ENCODE measurements at regions not wholly inside any gene's neighbourhood (a gene's known extent, or its start where the extent isn't known, plus 50 kb on each side); places are given as distances from the start of the nearest gene placed in this dataset.

DNA sequence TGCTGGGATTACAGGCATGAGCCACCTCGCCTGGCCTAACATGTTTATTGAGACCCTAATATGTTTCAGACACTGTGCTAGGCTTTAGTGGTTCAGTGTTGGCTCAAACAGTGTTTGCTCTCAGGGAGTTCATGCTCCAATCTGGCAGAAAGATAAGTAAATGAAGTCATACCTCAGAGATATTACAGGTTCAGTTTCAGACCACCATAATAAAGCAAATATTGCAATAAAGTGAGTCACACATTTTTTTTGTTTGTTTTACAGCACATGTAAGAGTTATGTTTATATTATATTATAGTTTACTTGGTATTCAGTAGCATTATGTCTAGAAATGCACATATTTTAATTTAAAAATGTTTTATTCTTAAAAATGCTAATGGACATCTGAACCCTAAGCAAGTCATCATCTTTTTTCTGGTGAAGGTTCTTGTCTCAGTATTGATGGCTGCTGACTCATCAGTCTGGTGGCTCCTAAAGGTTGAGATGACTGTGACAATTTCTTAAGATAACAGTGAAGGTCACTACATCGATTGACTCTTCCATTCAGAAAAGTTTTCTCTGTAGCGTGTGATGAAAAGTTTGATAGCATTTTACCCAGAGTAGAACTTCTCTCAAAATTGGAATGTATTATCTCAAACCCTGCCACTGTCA, 243.0 kb upstream of the ANO5 start:
- Histone ChIP-seq H3K27ac (no peak overlapping the region), H3K27me3 (no peaks in the 10 kb centered on the region), H3K36me3 (no peaks in the 10 kb centered on the region), H3K9me3 (peaks cover 0 to 7% of the 10 kb centered on the region in 2 donors), H3K4me3 (no peak overlapping the region), H3K4me1 (no peaks in the 10 kb centered on the region)
- no peak for DNase-seq (ENCODE audit: low spot score in 2 of 2)
- TF ChIP-seq, protein P1, sequence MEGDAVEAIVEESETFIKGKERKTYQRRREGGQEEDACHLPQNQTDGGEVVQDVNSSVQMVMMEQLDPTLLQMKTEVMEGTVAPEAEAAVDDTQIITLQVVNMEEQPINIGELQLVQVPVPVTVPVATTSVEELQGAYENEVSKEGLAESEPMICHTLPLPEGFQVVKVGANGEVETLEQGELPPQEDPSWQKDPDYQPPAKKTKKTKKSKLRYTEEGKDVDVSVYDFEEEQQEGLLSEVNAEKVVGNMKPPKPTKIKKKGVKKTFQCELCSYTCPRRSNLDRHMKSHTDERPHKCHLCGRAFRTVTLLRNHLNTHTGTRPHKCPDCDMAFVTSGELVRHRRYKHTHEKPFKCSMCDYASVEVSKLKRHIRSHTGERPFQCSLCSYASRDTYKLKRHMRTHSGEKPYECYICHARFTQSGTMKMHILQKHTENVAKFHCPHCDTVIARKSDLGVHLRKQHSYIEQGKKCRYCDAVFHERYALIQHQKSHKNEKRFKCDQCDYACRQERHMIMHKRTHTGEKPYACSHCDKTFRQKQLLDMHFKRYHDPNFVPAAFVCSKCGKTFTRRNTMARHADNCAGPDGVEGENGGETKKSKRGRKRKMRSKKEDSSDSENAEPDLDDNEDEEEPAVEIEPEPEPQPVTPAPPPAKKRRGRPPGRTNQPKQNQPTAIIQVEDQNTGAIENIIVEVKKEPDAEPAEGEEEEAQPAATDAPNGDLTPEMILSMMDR (IDR thresholded peaks at IDR 0.05), result no peak
- intact Hi-C loops (cut with DNase I), result no loop called here

DNA sequence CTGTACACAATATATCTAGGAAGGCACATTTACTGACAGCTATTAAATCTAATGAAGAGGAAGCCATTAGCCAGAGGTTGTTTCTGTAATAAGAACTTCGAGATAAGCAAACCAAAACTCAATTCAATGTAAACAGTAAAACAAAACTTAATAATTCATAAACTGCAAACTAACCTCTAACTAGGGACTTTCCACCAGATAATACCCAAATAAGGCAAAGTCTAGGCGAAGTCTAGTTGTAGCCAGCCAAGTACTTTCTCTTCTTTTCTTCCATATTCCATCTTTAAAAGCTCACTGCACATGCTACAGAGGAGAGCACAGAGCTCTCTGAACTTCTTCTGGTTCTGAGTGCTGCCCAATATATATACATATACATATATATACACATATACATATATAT, 229.9 kb upstream of the ANO5 start:
- H3K36me3 ChIP-seq, result no peaks in the 10 kb centered on the region
- intact Hi-C loops (cut with DNase I), result no loop called here
- H3K4me1 ChIP-seq, result no peaks in the 10 kb centered on the region
- no peaks in the 10 kb centered on the region for H3K27me3 ChIP-seq
- TF ChIP-seq, protein P1 (IDR thresholded peaks at IDR 0.05), result no peak
- H3K9me3 ChIP-seq, result no peaks in the 10 kb centered on the region
- no peak overlapping the region for H3K27ac ChIP-seq
- no peak overlapping the region for H3K4me3 ChIP-seq
- DNase-seq (ENCODE audit: low spot score in 2 of 2), result no peak

DNA sequence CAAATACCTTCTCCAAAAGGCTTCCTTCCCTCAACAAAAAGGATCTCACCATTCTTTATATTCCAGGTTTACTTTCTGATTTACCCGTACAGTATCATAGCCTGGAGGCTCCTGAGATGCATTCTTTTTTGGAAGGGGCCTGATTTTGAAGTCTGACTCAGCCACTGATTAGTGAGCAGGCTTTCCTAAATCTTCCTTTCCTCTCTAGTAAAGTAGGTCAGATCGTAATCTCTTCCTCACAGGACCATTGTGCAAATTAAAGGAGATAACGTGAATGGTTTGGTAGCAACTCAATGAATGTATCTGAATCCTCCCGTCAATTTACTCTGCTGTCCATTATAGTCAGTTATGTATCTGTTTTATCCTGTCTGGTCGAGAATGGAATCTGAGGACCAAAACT, 227.7 kb upstream of the ANO5 start:
- Histone ChIP-seq H3K27me3 (no peaks in the 10 kb centered on the region), H3K27ac (no peak overlapping the region), H3K4me1 (no peaks in the 10 kb centered on the region), H3K9me3 (no peaks in the 10 kb centered on the region), H3K36me3 (no peaks in the 10 kb centered on the region), H3K4me3 (no peak overlapping the region)
- TF ChIP-seq, protein P1 (IDR thresholded peaks at IDR 0.05), result no peak
- intact Hi-C loops (cut with DNase I), result no loop called here
- DNase-seq (ENCODE audit: low spot score in 2 of 2), result no peak

DNA sequence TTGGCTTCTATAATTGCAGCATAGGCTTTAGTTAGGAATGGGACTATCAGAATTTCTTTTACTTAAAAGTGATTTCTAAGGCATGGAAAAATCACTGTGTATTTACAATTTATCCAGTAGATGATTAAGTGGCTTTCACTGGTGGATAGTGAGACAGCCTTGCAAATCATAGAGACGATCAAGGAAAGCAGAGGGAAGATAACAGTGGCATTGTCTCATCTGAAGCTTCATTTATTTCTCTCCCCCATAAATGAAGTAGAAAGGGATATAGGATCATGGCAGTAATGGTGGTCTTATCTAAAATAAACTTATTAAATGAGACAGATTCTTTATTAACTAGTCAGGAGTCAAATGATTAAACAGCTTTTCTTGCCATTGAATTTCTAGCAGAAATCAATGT, 224.2 kb upstream of the ANO5 start:
- Histone ChIP-seq H3K9me3 (no peaks in the 10 kb centered on the region), H3K36me3 (no peaks in the 10 kb centered on the region), H3K27ac (no peak overlapping the region), H3K4me3 (no peak overlapping the region), H3K27me3 (no peaks in the 10 kb centered on the region), H3K4me1 (no peaks in the 10 kb centered on the region)
- intact Hi-C loops (cut with DNase I), result no loop called here
- DNase-seq (ENCODE audit: low spot score in 2 of 2), result no peak
- TF ChIP-seq, protein P1 (IDR thresholded peaks at IDR 0.05), result no peak

DNA sequence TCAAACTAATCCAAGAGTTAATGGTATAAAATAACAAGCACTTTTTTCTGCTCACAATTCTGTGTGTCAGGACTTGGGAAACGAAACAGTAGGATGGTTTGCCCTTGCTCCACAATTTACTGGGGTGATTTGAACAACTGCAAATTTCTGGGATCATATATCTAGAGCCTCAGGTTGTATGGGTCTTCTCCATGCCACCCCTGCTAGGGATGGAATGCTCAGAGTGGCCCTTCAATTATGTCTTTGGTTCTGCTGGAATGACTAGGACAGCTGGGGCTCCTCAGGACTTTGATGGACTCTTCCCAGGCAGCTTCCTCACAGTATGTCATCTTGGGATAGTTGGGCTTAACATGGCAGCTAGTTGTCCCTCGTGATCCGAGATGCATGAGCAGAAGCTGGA, 223.0 kb upstream of the ANO5 start:
- no peak for DNase-seq (ENCODE audit: low spot score in 2 of 2)
- Histone ChIP-seq H3K27me3 (no peaks in the 10 kb centered on the region), H3K27ac (no peak overlapping the region), H3K36me3 (no peaks in the 10 kb centered on the region), H3K9me3 (no peaks in the 10 kb centered on the region), H3K4me1 (no peaks in the 10 kb centered on the region), H3K4me3 (no peak overlapping the region)
- intact Hi-C loops (cut with DNase I), result no loop called here
- TF ChIP-seq, protein P1 (IDR thresholded peaks at IDR 0.05), result no peak

DNA sequence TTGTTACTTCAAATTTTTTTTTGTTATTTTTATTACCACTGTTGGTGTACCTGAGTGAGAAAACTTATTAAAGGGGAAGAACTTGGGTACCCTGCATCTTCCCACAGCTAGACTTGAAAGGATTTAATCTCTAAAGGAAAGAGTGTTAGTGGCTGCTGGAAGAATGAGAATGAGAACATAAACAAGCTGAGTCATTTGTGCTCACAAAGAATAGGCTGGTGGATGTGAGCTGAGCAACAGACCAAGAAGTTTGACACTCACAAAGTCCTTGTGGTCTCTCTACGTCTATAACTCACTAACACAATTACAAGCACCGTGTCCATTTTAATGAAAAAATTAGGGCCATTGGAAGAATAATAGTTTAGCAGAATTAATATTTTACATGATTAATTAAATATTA, 217.6 kb upstream of the ANO5 start:
- H3K9me3 ChIP-seq, result no peaks in the 10 kb centered on the region
- intact Hi-C loops (cut with DNase I), result no loop called here
- H3K36me3 ChIP-seq, result no peaks in the 10 kb centered on the region
- H3K27ac ChIP-seq, result no peak overlapping the region
- TF ChIP-seq, protein P1 (IDR thresholded peaks at IDR 0.05), result no peak
- no peaks in the 10 kb centered on the region for H3K27me3 ChIP-seq
- H3K4me3 ChIP-seq, result no peak overlapping the region
- no peaks in the 10 kb centered on the region for H3K4me1 ChIP-seq
- no peak for DNase-seq (ENCODE audit: low spot score in 2 of 2)
